ENCODE measurements at regions not wholly inside any gene's neighbourhood (a gene's known extent, or its start where the extent isn't known, plus 50 kb on each side); places are given as distances from the start of the nearest gene placed in this dataset.

GRCh38 chr14:98960617-98961013 is 311.4 kb downstream of the BCL11B start:
- H3K9ac ChIP-seq (ENCODE audit: insufficient read depth, low read depth, low read length), result no peak overlapping the region
- under 1% methylated on average over 5 of the region's 7 CpGs for WGBS (ENCODE audit: low lambda C conversion rate)
- CTCF ChIA-PET (ENCODE audit: low intra/inter-chr PET ratio, low total read pairs), result no interaction called here
- H2AFZ ChIP-seq (ENCODE audit: low read length), result no peak overlapping the region
- H3K27ac ChIP-seq (ENCODE audit: extremely low read length, insufficient read depth, low read length), result no peak overlapping the region
- H3K27me3 ChIP-seq (ENCODE audit: control insufficient read depth in 1 of 2, insufficient read depth in 2 of 2, low read length in 2 of 2), result peaks cover 0 to 4% of the 10 kb centered on the region in 2 experiments; a peak in 2 of 5 replicates
- in situ Hi-C loops (cut with HindIII; ENCODE audit: extremely low pct_ligation_motif_present, low pct_unique_long_range_greater_than_20kb), result no loop called here
- FAIRE-seq, result no peak
- no peaks in the 10 kb centered on the region for H3K36me3 ChIP-seq (replicated peaks in 1 of 2; ENCODE audit: control insufficient read depth in 1 of 2, insufficient read depth in 2 of 2, low read length in 2 of 2)
- intact Hi-C loops (cut with micrococcal nuclease; ENCODE audit: unreplicated experiment), result no loop called here
- TF ChIP-seq SP140L (CRISPR knock-in tag; IDR thresholded peaks at IDR 0.05; ENCODE audit: borderline replicate concordance) (no peak), EED (CRISPR knock-in tag; IDR thresholded peaks at IDR 0.05) (no peak), FOXO4 (CRISPR knock-in tag; conservative IDR thresholded peaks at IDR 0.05) (no peak), ZNF333 (CRISPR knock-in tag; IDR thresholded peaks at IDR 0.05; ENCODE audit: borderline replicate concordance) (no peak), SKI (IDR thresholded peaks at IDR 0.05; ENCODE audit: partially characterized antibody) (no peak), NBN (conservative IDR thresholded peaks at IDR 0.05) (no peak), RFXANK (CRISPR knock-in tag; IDR thresholded peaks at IDR 0.05) (no peak), SIN3A (IDR thresholded peaks at IDR 0.05; ENCODE audit: borderline replicate concordance, low read depth, low read length) (no peak), ZNF740 (CRISPR knock-in tag; IDR thresholded peaks at IDR 0.05) (no peak), REPIN1 (CRISPR knock-in tag; IDR thresholded peaks at IDR 0.05; ENCODE audit: borderline replicate concordance, low read depth) (no peak), ZNF556 (CRISPR knock-in tag; IDR thresholded peaks at IDR 0.05; ENCODE audit: borderline replicate concordance) (no peak), HMGXB4 (CRISPR knock-in tag; IDR thresholded peaks at IDR 0.05; ENCODE audit: borderline replicate concordance in 1 of 2, low read depth in 1 of 2) (no peak)
- H3K79me2 ChIP-seq (ENCODE audit: insufficient read depth, low read length), result no peaks in the 10 kb centered on the region
- no peak for ATAC-seq
- no peak overlapping the region for H3K4me2 ChIP-seq (ENCODE audit: low read depth, low read length)
- no peak overlapping the region for H3K4me3 ChIP-seq (replicated peaks in 1 of 3; ENCODE audit: insufficient read depth in 1 of 3, low read depth in 2 of 3, low read length in 3 of 3)
- POLR2A ChIA-PET, result no interaction called here
- no peaks in the 10 kb centered on the region for H4K20me1 ChIP-seq (ENCODE audit: insufficient read depth, low read length)
- no peaks in the 10 kb centered on the region for H3K9me3 ChIP-seq (ENCODE audit: low read length)
- H3K4me1 ChIP-seq (ENCODE audit: insufficient read depth, low read length), result no peaks in the 10 kb centered on the region
- no TSS peak for BruUV-seq (replicated peaks)
- no peak for DNase-seq (ENCODE audit: low spot score)

Measured in HepG2 (cell line).